NCI-H446 (cell line): ENCODE measurements at regions not wholly inside any gene's neighbourhood (a gene's known extent, or its start where the extent isn't known, plus 50 kb on each side); places are given as distances from the start of the nearest gene placed in this dataset.
A peak's percentile ranks its signal among the peaks of the same experiment; 100 is the strongest.

Experiments
- DNase-seq, 2 experiments: peaks; one replicate each; lab custom pipeline; 2025; lab: John Stamatoyannopoulos, UW

- DNase-seq, result no peak
Measured at GRCh38 chr13:31853643-31854326, 114.5 kb downstream of the RXFP2 start.

GRCh38 chr13:31859571-31859970 lies 120.2 kb downstream of the RXFP2 start:
- peak in 1 of 2 experiments; percentile 25 for DNase-seq

GRCh38 chr13:31860002-31860401 lies 120.7 kb downstream of the RXFP2 start:
- DNase-seq, result peak; percentile 3 to 33

DNA sequence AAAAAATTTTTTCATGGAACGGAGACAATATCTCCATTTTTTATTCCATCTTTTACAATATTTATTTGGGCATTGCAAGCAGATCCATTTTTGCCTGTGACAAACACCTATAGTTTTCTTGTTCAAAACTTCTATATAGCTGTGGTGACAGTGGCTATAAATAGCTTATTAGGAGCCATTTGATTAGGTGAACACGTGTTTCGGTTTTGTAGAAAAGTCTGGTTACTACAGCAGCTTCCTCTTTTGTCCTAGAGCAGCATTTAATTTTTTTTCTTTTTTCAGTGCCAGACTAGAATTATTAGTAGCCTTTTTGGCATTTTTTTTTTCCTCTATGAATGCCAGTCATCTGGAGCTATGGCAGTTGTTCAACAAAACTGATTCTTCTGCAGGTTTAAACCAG lies 123.5 kb downstream of the RXFP2 start:
- DNase-seq, result no peak

GRCh38 chr13:31864307-31864706 lies 125.0 kb downstream of the RXFP2 start:
- DNase-seq, result no peak

- no peak for DNase-seq
Measured at GRCh38 chr13:31866099-31866498, 126.8 kb downstream of the RXFP2 start.

- DNase-seq, result no peak
Measured at GRCh38 chr13:31867709-31868108, 128.4 kb downstream of the RXFP2 start.

- DNase-seq, result no peak
Measured at GRCh38 chr13:31869582-31869981, 130.3 kb downstream of the RXFP2 start.

DNA sequence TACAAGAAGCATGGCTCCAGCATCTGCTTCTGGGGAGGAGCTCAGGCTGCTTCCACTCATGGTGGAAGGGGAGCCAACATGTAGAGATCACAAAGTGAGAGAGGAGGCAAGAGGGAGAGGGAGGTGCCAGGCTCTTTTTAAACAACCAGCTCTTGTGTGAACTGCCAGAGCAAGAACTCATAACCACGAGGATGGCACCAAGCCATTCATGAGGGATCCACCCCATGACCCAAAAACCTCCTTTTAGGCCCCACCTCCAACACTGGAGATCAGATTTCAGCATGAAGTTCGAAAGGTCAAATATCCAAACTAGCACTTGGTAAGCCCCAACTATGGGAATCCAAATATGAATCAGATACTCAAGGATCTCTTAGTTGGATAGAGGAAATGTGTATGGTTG lies 131.2 kb downstream of the RXFP2 start:
- no peak for DNase-seq

DNA sequence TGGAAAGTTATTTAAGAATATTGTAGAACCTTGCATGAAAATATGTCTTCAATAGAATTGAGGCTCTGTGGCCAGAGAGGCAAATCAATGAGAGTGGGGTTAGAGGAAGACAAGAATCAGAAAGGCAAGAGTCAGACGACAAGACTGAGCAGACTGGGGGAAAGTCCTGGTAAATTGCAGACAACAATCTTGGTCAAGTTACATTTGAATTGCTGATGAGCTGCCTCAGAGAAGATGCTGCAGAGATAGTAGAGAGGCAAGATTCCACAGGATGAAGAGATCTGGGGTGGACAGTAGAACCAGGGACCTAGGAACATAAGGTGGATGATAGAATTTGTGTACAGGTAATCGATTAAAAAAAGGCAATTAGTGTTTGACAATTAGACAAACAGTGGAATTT lies 133.8 kb downstream of the RXFP2 start:
- DNase-seq, result no peak

DNA sequence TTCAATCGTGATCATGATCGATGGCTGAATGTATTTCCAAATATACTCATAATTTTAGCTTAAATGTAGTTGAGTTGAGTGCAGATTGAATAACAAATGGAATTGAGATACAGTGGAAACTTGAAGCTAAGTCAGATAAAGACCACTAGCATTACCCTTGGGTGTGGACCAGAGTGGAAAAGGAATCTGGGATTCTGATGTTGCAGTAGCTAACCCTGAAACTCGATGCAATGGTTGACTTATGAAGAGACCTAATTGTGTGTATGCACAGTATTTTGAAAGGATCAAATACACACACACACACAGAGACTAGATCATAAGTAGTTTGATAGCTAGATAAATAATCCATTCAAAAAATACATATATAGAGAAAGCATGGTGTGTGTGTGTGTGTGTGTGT lies 135.8 kb downstream of the RXFP2 start:
- DNase-seq, result no peak

DNA sequence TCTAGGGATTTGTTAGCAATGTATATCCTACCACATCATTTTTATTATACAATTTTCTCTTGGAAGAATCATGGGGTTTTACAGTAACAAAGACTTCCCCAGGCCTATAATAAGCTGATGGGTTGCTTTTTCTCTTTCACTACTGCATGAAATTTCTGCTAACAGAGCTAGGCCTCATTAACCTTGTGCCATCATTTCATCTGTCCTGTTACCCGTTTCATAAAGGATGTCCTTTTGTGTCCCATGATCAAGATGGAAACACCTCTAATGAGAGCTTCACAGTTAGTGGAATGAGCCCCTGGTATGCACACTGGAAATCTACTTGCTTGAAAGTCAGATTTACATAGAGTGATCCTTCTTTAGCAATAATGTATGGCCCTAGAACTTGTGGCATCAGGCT lies 138.7 kb downstream of the RXFP2 start:
- no peak for DNase-seq

- DNase-seq, result no peak
Measured at GRCh38 chr13:31878495-31878894, 139.2 kb downstream of the RXFP2 start.

DNA sequence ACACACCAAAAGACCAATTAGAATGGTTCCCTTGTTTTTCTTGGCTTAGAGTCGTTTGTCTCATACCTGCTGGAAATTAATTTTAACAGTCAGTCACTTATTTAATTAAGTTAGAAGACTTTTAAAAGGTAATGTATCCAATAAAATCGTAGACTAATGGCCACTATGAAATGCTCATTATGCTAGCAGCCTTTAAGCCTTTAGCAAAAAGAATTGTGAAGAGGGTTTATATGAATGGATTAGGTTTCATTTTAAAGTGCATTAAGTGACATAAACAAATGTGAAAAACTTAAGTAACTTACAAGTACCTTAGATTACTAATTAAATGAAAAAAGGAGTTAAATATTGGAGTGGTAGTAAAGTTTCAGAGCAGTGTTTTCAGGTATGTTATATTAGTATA lies 139.6 kb downstream of the RXFP2 start:
- DNase-seq, result no peak

DNA sequence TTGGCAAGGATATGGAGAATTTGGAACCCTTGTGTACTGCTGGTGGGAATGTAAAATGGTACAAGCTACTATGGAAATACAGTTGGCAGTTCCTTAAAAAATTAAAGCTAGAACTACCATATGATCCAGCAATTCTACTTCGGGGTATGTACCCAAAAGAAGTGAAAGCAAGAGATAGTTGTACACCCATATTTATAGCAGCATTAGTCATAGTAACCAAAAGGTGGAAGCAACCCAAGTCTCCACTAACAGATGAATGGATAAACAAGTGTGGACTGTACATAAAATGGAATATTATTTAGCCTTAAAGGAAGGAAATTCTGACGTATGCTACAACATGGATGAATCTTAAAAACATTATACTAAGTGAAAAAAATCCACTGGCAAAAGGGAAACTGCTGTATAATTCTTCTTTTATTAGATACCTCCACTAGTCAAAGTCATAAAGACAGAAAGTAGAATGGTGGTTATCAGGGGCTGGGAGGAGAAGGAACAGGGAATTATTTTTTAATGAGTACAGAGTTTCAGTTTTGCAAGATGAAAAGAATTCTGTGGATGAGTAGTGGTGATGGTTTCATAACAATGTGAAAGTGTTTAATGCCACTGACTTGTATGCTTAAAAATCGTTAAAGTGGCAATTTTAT lies 141.6 kb downstream of the RXFP2 start:
- DNase-seq, result no peak

- no peak for DNase-seq
Measured at GRCh38 chr13:31881495-31881882, 142.2 kb downstream of the RXFP2 start.

DNA sequence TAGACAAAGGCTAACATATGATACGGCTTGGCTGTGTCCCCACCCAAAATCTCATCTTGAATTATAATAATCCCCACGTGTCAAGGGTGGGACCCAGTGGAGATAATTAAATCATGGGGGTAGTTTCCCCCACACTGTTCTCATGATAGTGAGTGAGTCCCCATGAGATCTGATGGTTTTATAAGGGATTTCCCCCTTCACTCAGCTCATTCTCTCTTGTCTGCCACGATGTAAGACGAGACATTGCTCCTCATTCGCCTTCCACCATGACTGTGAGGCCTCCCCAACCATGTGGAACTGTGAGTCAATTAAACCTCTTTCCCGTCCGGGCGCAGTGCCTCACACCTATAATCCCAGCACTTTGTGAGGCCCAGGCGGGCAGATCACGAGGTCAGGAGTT lies 143.5 kb downstream of the RXFP2 start:
- DNase-seq, result no peak

- DNase-seq, result no peak
Measured at GRCh38 chr13:31884556-31884955, 145.2 kb downstream of the RXFP2 start.

GRCh38 chr13:31885994-31886393 lies 145.6 kb upstream of the FRY start:
- DNase-seq, result no peak

GRCh38 chr13:31887286-31887685 lies 144.3 kb upstream of the FRY start:
- no peak for DNase-seq

DNA sequence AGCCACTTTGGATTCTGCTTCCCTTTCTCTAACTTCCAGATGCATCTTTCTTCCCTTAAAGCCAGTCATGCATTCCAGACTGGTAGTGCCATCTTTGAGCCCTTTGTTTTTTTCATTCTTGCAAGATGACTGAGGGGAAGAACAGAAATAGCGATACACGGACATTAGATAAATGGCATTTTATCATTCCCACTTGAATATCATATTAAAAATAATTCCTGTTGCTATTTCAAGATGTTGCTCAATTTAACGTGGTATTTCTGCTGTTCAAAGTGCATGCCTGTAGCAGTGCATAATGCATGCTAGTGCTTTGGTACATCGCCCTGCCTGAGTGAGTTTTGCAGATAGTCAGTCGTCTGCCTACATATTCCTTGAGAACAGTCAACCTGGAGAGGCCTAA lies 140.6 kb upstream of the FRY start:
- DNase-seq, result no peak

DNA sequence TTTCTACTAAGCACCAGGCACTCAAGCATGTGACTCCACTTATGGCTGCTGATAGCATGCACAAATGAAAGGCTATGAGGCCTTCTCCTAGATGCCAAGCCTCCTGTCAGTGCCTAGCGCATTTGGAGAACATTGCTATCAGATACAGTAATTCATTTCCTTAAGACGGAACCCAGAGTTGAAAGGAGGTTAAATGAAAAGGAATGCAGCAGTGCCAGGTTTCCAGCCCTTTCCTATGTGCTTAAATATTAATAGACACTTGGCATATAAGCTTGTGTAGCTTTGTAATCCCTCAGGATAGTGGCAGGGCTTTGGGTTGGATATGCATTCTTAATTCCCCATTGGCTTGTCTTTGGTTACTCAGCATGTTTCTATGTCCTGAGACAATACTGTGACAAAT lies 140.1 kb upstream of the FRY start:
- no peak for DNase-seq

DNA sequence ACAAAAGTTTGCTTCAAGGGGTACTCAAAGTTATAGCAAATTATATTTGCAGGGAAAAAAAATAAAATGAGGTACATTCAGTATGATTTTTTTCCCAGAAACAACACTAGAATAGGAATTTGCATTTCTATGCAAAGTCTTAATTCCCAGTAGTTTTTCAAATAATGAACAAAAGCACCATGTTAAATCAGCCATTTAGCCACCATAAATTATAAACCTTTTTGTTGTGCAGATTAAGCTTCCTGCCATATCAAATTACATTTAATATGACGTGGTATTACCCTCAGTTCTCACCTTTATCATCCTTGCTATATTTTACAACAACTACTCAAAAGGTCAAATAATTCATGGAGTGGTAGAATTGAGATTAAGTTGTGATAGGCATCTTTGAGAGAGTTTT lies 136.6 kb upstream of the FRY start:
- DNase-seq, result no peak

- no peak for DNase-seq
Measured at GRCh38 chr13:31895691-31896090, 135.9 kb upstream of the FRY start.
